SU-DHL-6 (cell line): ENCODE measurements at regions not wholly inside any gene's neighbourhood (a gene's known extent, or its start where the extent isn't known, plus 50 kb on each side); places are given as distances from the start of the nearest gene placed in this dataset.

ENCODE experiments used
- H2AFZ ChIP-seq: fragments of 200-600 bp; sonication (generic); 2 replicates; pipeline ENCODE4 v1.6.1; 2014; ENCODE audit warnings: low read depth, mild to moderate bottlenecking, moderate library complexity, mixed read lengths, antibody characterized with exemption, low read length; ENCODE audit not compliant: severe bottlenecking
- H3F3A ChIP-seq: fragments of 200-600 bp; shearing (Covaris generic); 2 replicates; pipeline ENCODE4 v1.6.0; 2016; ENCODE audit warnings: antibody characterized with exemption, mild to moderate bottlenecking; ENCODE audit not compliant: insufficient read depth
- H3K27ac ChIP-seq: fragments of 200-600 bp; sonication (generic); 2 replicates; pipeline ENCODE4 v1.5.1; 2016; ENCODE audit warnings: low read depth, mild to moderate bottlenecking, low read length, moderate library complexity, mixed read lengths
- H3K27me3 ChIP-seq: fragments of 200-600 bp; sonication (generic), shearing (Covaris generic); 2 replicates; pipeline ENCODE4 v1.6.0; 2014; ENCODE audit warnings: mild to moderate bottlenecking, low read length
- H3K36me3 ChIP-seq: fragments of 200-600 bp; sonication (generic); 2 replicates; pipeline ENCODE4 v1.6.1; 2014; ENCODE audit warnings: mild to moderate bottlenecking, low read length, mixed read lengths
- H3K4me2 ChIP-seq: fragments of 300-600, 200-600 bp; shearing (Covaris generic), sonication (generic); 2 replicates; pipeline ENCODE4 v1.6.0; 2014; ENCODE audit warnings: low read length, low read depth, mild to moderate bottlenecking; ENCODE audit not compliant: poor library complexity, severe bottlenecking
- H3K4me3 ChIP-seq: fragments of 200-600 bp; sonication (generic); 2 replicates; pipeline ENCODE4 v1.5.1; 2014; ENCODE audit warnings: antibody characterized with exemption, low read length, mild to moderate bottlenecking, mixed read lengths; ENCODE audit not compliant: insufficient read depth, poor library complexity, severe bottlenecking
- H3K79me2 ChIP-seq: fragments of 200-600 bp; sonication (generic); 2 replicates; pipeline ENCODE4 v1.6.1; 2014; ENCODE audit warnings: mild to moderate bottlenecking, low read length, moderate library complexity; ENCODE audit not compliant: insufficient read depth
- H3K9ac ChIP-seq: fragments of 200-600 bp; sonication (generic); 2 replicates; pipeline ENCODE4 v1.7.0; 2014; ENCODE audit warnings: mild to moderate bottlenecking, low read length
- H3K9me2 ChIP-seq: fragments of 200-600 bp; sonication (generic); replicated peaks from 2 replicates; pipeline ENCODE4 v1.6.1; 2014; ENCODE audit warnings: low read length; ENCODE audit not compliant: insufficient read depth
- H3K9me3 ChIP-seq: fragments of 200-600 bp; sonication (generic); 2 replicates; pipeline ENCODE4 v1.6.1; 2014; ENCODE audit warnings: low read length, mixed read lengths; ENCODE audit not compliant: insufficient read depth
- H4K20me1 ChIP-seq: fragments of 200-600 bp; sonication (generic); 2 replicates; pipeline ENCODE4 v1.6.1; 2014; ENCODE audit warnings: low read depth, mild to moderate bottlenecking, antibody characterized with exemption, low read length, moderate library complexity, mixed read lengths
- EZH2phosphoT487 ChIP-seq: fragments of 200-600 bp; sonication (generic), shearing (Covaris generic); conservative IDR thresholded peaks from 2 replicates; pipeline ENCODE4 v1.6.1; 2018; ENCODE audit warnings: mild to moderate bottlenecking, antibody characterized with exemption, low read length, moderate library complexity, mixed read lengths
- TF ChIP-seq, protein P1 (sequence below): fragments of 200-600 bp; sonication (generic); IDR thresholded peaks from one replicate; pipeline ENCODE4 v1.5.1; 2017; ENCODE audit warnings: antibody characterized with exemption, mild to moderate bottlenecking, low read length, moderate library complexity; ENCODE audit not compliant: insufficient read depth, poor library complexity, severe bottlenecking

DNA sequence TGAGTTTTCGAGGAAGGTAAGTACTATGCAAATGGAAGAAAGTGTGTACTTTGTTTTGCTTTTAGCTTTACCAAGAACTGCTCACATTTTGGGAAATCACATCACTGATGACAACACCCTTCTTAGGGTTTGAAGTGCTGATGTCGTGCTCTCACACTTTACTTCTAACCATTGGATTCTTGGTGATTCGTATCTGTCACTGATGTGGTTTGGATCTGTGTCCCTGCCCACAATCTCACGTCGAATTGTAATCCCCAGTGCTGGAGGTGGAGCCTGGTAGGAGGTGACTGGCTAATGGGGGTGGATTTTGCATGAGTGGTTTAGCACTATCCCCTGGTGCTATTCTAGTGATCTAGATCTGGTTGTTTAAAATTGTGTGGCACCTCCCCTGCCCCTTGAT, 75.4 kb upstream of the RGMA start:
- no peaks in the 10 kb centered on the region for H3K9me2 ChIP-seq
- H3K4me2 ChIP-seq, result no peak overlapping the region
- H3F3A ChIP-seq, result no peaks in the 10 kb centered on the region
- TF ChIP-seq, protein P1, sequence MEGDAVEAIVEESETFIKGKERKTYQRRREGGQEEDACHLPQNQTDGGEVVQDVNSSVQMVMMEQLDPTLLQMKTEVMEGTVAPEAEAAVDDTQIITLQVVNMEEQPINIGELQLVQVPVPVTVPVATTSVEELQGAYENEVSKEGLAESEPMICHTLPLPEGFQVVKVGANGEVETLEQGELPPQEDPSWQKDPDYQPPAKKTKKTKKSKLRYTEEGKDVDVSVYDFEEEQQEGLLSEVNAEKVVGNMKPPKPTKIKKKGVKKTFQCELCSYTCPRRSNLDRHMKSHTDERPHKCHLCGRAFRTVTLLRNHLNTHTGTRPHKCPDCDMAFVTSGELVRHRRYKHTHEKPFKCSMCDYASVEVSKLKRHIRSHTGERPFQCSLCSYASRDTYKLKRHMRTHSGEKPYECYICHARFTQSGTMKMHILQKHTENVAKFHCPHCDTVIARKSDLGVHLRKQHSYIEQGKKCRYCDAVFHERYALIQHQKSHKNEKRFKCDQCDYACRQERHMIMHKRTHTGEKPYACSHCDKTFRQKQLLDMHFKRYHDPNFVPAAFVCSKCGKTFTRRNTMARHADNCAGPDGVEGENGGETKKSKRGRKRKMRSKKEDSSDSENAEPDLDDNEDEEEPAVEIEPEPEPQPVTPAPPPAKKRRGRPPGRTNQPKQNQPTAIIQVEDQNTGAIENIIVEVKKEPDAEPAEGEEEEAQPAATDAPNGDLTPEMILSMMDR, result no peak
- TF ChIP-seq EZH2phosphoT487, result no peak
- H2AFZ ChIP-seq, result no peak overlapping the region
- H3K9me3 ChIP-seq, result no peaks in the 10 kb centered on the region
- no peaks in the 10 kb centered on the region for H3K36me3 ChIP-seq
- H3K27me3 ChIP-seq, result no peaks in the 10 kb centered on the region
- no peaks in the 10 kb centered on the region for H3K79me2 ChIP-seq
- H4K20me1 ChIP-seq, result no peaks in the 10 kb centered on the region
- no peak overlapping the region for H3K4me3 ChIP-seq
- H3K9ac ChIP-seq, result no peak overlapping the region
- no peak overlapping the region for H3K27ac ChIP-seq

- H3K27ac ChIP-seq, result no peak overlapping the region
- no peaks in the 10 kb centered on the region for H3K9me3 ChIP-seq
Measured at GRCh38 chr15:93162560-93162959, 73.5 kb upstream of the RGMA start.

GRCh38 chr15:93159930-93160329, 70.9 kb upstream of the RGMA start:
- Histone ChIP-seq H3K9me3 (no peaks in the 10 kb centered on the region), H3K79me2 (no peaks in the 10 kb centered on the region), H3K4me2 (no peak overlapping the region), H3F3A (no peaks in the 10 kb centered on the region), H4K20me1 (no peaks in the 10 kb centered on the region), H3K27ac (no peak overlapping the region), H3K27me3 (no peaks in the 10 kb centered on the region), H3K9me2 (no peaks in the 10 kb centered on the region), H3K36me3 (no peaks in the 10 kb centered on the region), H3K9ac (no peak overlapping the region), H3K4me3 (no peak overlapping the region), H2AFZ (no peak overlapping the region)
- TF ChIP-seq, protein P1, result no peak
- TF ChIP-seq EZH2phosphoT487, result no peak

More at GRCh38 chr15:93162560-93162959, 73.5 kb upstream of the RGMA start:
- TF ChIP-seq, protein P1, result no peak
- no peak for TF ChIP-seq EZH2phosphoT487
- Histone ChIP-seq H3K9me2 (no peaks in the 10 kb centered on the region), H2AFZ (no peak overlapping the region), H3F3A (no peaks in the 10 kb centered on the region), H3K4me3 (no peak overlapping the region), H3K4me2 (no peak overlapping the region), H3K27me3 (no peaks in the 10 kb centered on the region), H3K36me3 (no peaks in the 10 kb centered on the region), H4K20me1 (no peaks in the 10 kb centered on the region), H3K79me2 (no peaks in the 10 kb centered on the region), H3K9ac (no peak overlapping the region)
